Tibial nerve (tissue), 4 donors: ENCODE measurements at regions not wholly inside any gene's neighbourhood (a gene's known extent, or its start where the extent isn't known, plus 50 kb on each side); places are given as distances from the start of the nearest gene placed in this dataset.

Source experiments
- DNase-seq, 2 donors: peaks; one replicate each; pipeline ENCODE4 v3.0.0-alpha.2; 2019; ENCODE audit warnings: low spot score in 2 of 2
- H3K27ac ChIP-seq, 4 donors: fragments of 200-600 bp; sonication (generic) in 3 of 4; one replicate each; pipeline ENCODE4 v1.5.1; 2017 to 2019; ENCODE audit warnings: mild to moderate bottlenecking in 1 of 4
- H3K27me3 ChIP-seq, 2 donors: fragments of 200-600 bp; sonication (generic) in 1 of 2; one replicate each; pipeline versions ENCODE4 v1.5.1 to v1.6.0; 2017 to 2019
- H3K36me3 ChIP-seq, 3 donors: fragments of 200-600 bp; sonication (generic); one replicate each; pipeline ENCODE4 v1.5.1; 2018 to 2019
- H3K4me1 ChIP-seq, 4 donors: fragments of 200-600 bp; sonication (generic) in 3 of 4; one replicate each; pipeline ENCODE4 v1.5.1; 2017 to 2019
- H3K4me3 ChIP-seq, 4 donors: fragments of 200-600 bp; sonication (generic) in 3 of 4; one replicate each; pipeline ENCODE4 v1.5.1; 2017 to 2019; ENCODE audit warnings: mild to moderate bottlenecking in 1 of 4, moderate library complexity in 1 of 4
- H3K9me3 ChIP-seq, 4 donors: fragments of 200-600 bp; sonication (generic) in 3 of 4; one replicate each; pipeline ENCODE4 v1.5.1; 2017 to 2019
- EP300 ChIP-seq, 2 donors: sonication (generic); formaldehyde crosslinking; IDR thresholded peaks; one replicate each; pipeline ENCODE4 v1.6.1; 2017; ENCODE audit warnings: antibody characterized with exemption in 2 of 2, mild to moderate bottlenecking in 1 of 2
- POLR2A ChIP-seq, 2 donors: fragments of 450-650 bp; IDR thresholded peaks; one replicate each; pipeline ENCODE4 v1.6.1; 2017; ENCODE audit warnings: antibody characterized with exemption in 2 of 2, mild to moderate bottlenecking in 2 of 2, moderate library complexity in 2 of 2
- WGBS, 2 donors: methylation state at CpG; one replicate each; pipeline ENCODE4 v1.1.5; 2018; 5-methylcytosine and 5-hydroxymethylcytosine counted together
- TF ChIP-seq, protein P1 (sequence below), 5 experiments: fragments of 200-600 bp in 3 of 5; fragments of 450-650 bp in 2 of 5; sonication (generic) in 3 of 5; IDR thresholded peaks; one replicate each; pipeline ENCODE4 v1.5.1; 2016 to 2019; ENCODE audit warnings: antibody characterized with exemption in 5 of 5, mild to moderate bottlenecking in 3 of 5, moderate library complexity in 2 of 5

DNA sequence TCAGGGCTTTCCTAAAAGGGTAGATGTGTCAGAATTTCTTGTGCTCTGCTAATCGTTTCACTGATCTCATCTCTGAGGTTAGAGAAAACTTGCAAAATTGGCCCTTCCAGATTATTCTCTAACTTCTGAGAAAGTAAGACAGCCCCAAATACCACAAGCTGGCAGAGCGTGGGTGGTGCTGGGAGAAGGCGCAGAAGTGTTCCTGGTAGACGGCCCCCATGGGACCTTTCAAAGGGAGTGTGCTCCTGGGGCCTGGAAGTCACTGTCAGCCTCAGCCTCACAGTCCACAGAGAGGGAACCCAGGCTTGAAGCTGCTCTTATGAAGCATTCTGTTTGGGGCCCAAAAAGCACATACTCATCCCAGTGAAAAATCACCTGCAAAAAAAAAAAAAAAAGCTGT is 86.5 kb upstream of the PFN2 start:
- peaks cover 0 to 12% (median 0%) of the 10 kb centered on the region in 4 donors for H3K4me1 ChIP-seq
- H3K36me3 ChIP-seq = no peaks in the 10 kb centered on the region
- H3K27ac ChIP-seq = no peak overlapping the region
- H3K27me3 ChIP-seq = no peaks in the 10 kb centered on the region
- no peak for DNase-seq
- no peak for TF ChIP-seq POLR2A (IDR thresholded peaks at IDR 0.05)
- TF ChIP-seq, protein P1, sequence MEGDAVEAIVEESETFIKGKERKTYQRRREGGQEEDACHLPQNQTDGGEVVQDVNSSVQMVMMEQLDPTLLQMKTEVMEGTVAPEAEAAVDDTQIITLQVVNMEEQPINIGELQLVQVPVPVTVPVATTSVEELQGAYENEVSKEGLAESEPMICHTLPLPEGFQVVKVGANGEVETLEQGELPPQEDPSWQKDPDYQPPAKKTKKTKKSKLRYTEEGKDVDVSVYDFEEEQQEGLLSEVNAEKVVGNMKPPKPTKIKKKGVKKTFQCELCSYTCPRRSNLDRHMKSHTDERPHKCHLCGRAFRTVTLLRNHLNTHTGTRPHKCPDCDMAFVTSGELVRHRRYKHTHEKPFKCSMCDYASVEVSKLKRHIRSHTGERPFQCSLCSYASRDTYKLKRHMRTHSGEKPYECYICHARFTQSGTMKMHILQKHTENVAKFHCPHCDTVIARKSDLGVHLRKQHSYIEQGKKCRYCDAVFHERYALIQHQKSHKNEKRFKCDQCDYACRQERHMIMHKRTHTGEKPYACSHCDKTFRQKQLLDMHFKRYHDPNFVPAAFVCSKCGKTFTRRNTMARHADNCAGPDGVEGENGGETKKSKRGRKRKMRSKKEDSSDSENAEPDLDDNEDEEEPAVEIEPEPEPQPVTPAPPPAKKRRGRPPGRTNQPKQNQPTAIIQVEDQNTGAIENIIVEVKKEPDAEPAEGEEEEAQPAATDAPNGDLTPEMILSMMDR (IDR thresholded peaks at IDR 0.05) = no peak
- no peak for TF ChIP-seq EP300 (IDR thresholded peaks at IDR 0.05)
- WGBS, 2 donors = 90 to 98% methylated on average over 3 to 4 of the region's 4 CpGs
- H3K4me3 ChIP-seq = no peak overlapping the region
- H3K9me3 ChIP-seq = no peaks in the 10 kb centered on the region

GRCh38 chr3:150055332-150055731 is 84.6 kb upstream of the PFN2 start:
- 85 to 92% methylated on average over 6 of the region's 6 CpGs for WGBS, 2 donors
- TF ChIP-seq POLR2A (IDR thresholded peaks at IDR 0.05) (no peak), EP300 (IDR thresholded peaks at IDR 0.05) (no peak)
- TF ChIP-seq, protein P1 (IDR thresholded peaks at IDR 0.05) = no peak
- Histone ChIP-seq H3K9me3 (no peaks in the 10 kb centered on the region), H3K4me3 (no peak overlapping the region), H3K4me1 (no peaks in the 10 kb centered on the region), H3K27ac (no peak overlapping the region), H3K27me3 (no peaks in the 10 kb centered on the region), H3K36me3 (no peaks in the 10 kb centered on the region)
- DNase-seq = no peak

DNA sequence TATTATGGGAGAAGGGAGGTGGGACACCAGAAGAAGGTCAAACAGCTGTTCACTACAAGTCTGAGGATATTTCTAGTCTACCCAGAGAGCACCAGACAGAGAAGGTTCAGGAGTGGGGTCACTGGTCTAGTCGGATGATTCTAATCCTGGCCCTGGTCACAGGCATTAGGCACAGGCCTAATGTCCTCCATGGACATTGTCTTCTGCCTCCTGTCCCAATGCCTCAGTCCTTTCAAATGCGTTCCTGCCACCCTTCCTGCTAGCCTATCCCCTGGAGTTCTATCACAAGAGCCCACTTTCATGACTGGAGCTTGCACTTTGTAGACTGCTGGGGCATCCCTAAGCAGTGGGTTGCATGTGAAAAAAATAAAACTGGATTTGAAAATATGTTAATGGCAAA is 83.9 kb upstream of the PFN2 start:
- no peak for TF ChIP-seq EP300 (IDR thresholded peaks at IDR 0.05)
- no peak overlapping the region for H3K27ac ChIP-seq
- H3K27me3 ChIP-seq = no peaks in the 10 kb centered on the region
- no peak for DNase-seq
- no peaks in the 10 kb centered on the region for H3K9me3 ChIP-seq
- 94 to 96% methylated on average over 2 of the region's 2 CpGs for WGBS, 2 donors
- no peak overlapping the region for H3K4me3 ChIP-seq
- H3K4me1 ChIP-seq = no peaks in the 10 kb centered on the region
- H3K36me3 ChIP-seq = no peaks in the 10 kb centered on the region

GRCh38 chr3:150050510-150050909 is 79.8 kb upstream of the PFN2 start:
- DNase-seq = no peak
- Histone ChIP-seq H3K9me3 (no peaks in the 10 kb centered on the region), H3K27me3 (no peaks in the 10 kb centered on the region), H3K36me3 (no peaks in the 10 kb centered on the region), H3K27ac (no peak overlapping the region), H3K4me1 (no peaks in the 10 kb centered on the region), H3K4me3 (no peak overlapping the region)
- WGBS, 2 donors = 87 to 91% methylated on average over 25 of the region's 25 CpGs
- TF ChIP-seq, protein P1 (IDR thresholded peaks at IDR 0.05) = no peak
- TF ChIP-seq EP300 (IDR thresholded peaks at IDR 0.05) = no peak
- no peak for TF ChIP-seq POLR2A (IDR thresholded peaks at IDR 0.05)

- DNase-seq = no peak
- no peak overlapping the region for H3K4me3 ChIP-seq
- H3K9me3 ChIP-seq = peaks cover 0 to 6% (median 0%) of the 10 kb centered on the region in 4 donors
- no peaks in the 10 kb centered on the region for H3K4me1 ChIP-seq
- H3K27me3 ChIP-seq = no peaks in the 10 kb centered on the region
- no peaks in the 10 kb centered on the region for H3K36me3 ChIP-seq
- no peak for TF ChIP-seq POLR2A (IDR thresholded peaks at IDR 0.05)
- no peak overlapping the region for H3K27ac ChIP-seq
- WGBS, 2 donors = 85 to 88% methylated on average over 1 of the region's 1 CpG
Measured at GRCh38 chr3:150049317-150049716, 78.6 kb upstream of the PFN2 start.

- no peak overlapping the region for H3K4me3 ChIP-seq
- H3K27ac ChIP-seq = no peak overlapping the region
- no peaks in the 10 kb centered on the region for H3K4me1 ChIP-seq
- TF ChIP-seq, protein P1 (IDR thresholded peaks at IDR 0.05) = no peak
- TF ChIP-seq EP300 (IDR thresholded peaks at IDR 0.05) (no peak), POLR2A (IDR thresholded peaks at IDR 0.05) (no peak)
- 95 to 99% methylated on average over 3 of the region's 3 CpGs for WGBS, 2 donors
- no peaks in the 10 kb centered on the region for H3K27me3 ChIP-seq
- H3K36me3 ChIP-seq = no peaks in the 10 kb centered on the region
- DNase-seq = no peak
- H3K9me3 ChIP-seq = peaks cover 0 to 35% (median 7%) of the 10 kb centered on the region in 4 donors
Measured at GRCh38 chr3:150041877-150042276, 71.2 kb upstream of the PFN2 start.
